Pancreas (tissue), 10 donors: ENCODE measurements at regions not wholly inside any gene's neighbourhood (a gene's known extent, or its start where the extent isn't known, plus 50 kb on each side); places are given as distances from the start of the nearest gene placed in this dataset.

Source experiments
- ATAC-seq, 4 donors: fragments of 200-7000 bp; cut with Tn5 transposase; one replicate each; pipeline versions ENCODE4 v1.8.0 to v1.9.1; 2020; ENCODE audit warnings: mild to moderate bottlenecking in 4 of 4, moderate library complexity in 4 of 4
- DNase-seq, 6 donors: peaks; one replicate each; pipeline ENCODE4 v3.0.0-alpha.2; 2020
- FAIRE-seq: peaks from 2 replicates; lab custom pipeline; 2012; peaks lifted over from hg19 to GRCh38; lab: Jason Lieb, UNC
- H3K27ac ChIP-seq, 4 donors: fragments of 200-600 bp; sonication (generic); 1 replicate in 3 of 4; 2 replicates in 1 of 4; pipeline versions ENCODE4 v1.5.0 to v1.8.0; 2020
- H3K27me3 ChIP-seq, 4 donors: fragments of 200-600 bp; one replicate each; pipeline ENCODE4 v1.8.0; 2021
- H3K36me3 ChIP-seq, 3 donors: fragments of 200-600 bp; sonication (generic) in 1 of 3; one replicate each; pipeline versions ENCODE4 v1.5.0 to v1.8.0; 2020 to 2021
- H3K4me1 ChIP-seq, 3 donors: fragments of 200-600 bp; one replicate each; pipeline ENCODE4 v1.8.0; 2021
- H3K4me3 ChIP-seq, 4 donors: fragments of 200-600 bp; sonication (generic) in 2 of 4; one replicate each; pipeline versions ENCODE4 v1.5.0 to v1.8.0; 2020 to 2021
- H3K9me3 ChIP-seq, 4 donors: fragments of 200-600 bp; one replicate each; pipeline ENCODE4 v1.8.0; 2021
- WGBS, 2 donors: extraction: QIAGEN DNeasy Blood & Tissue Kit; methylation state at CpG; one replicate each; pipeline ENCODE4 v1.1.7; 2013; 5-methylcytosine and 5-hydroxymethylcytosine counted together
- intact Hi-C, 3 donors: fragments of 100-400 bp; cut with DNase I; formaldehyde crosslinking; loops; one replicate each; pipeline versions ENCODE4 v1.11.1 to v1.14.2; 2022
- TF ChIP-seq, protein P1 (sequence below), 4 donors: fragments of 200-600 bp; sonication (generic) in 3 of 4; IDR thresholded peaks; one replicate each; pipeline versions ENCODE4 v1.5.0 to v1.8.0; 2021; ENCODE audit warnings: antibody characterized with exemption in 4 of 4
- donor health status: healthy with polysubstance abuse.
- donor health status: DM: no; HTN: no; CAD: no; lungs with moderate emphysema.
- donor health status: DM: no; HTN: no; CAD: no.
- donor health status: control.
- donor health status: control.
- donor health status: Bipolar disorder and iron deficiency.
- donor health status: DM: yes; HTN: yes; CAD: no.
- donor health status: DM: no; HTN: no; CAD: no.
- donor health status: DM: no; HTN: no; CAD: no.
- donor health status: DM: yes; HTN: yes; CAD: no.

DNA sequence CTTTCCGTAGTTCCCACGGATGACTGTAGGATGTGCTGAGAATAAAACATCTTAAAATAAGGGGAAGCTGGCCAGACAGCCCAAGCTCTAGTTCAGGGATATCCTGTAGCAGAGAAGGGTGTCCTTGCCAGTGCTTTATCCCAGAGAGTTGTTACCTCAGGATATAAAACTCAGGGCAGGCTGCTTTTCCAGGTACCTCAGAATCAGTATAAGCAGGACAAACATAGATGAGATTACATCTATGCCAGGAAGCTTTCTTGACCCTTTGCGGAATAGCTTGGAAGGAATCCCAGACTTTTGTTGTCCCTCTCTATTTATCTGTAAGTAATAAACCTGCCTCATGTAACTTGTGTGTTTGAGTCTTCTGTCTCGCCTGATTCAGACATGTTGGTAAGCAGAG is 565.7 kb downstream of the PRDM9 start:
- WGBS, 2 donors, result 15 to 20% methylated on average over 4 of the region's 4 CpGs
- FAIRE-seq, result no peak
- TF ChIP-seq, protein P1, sequence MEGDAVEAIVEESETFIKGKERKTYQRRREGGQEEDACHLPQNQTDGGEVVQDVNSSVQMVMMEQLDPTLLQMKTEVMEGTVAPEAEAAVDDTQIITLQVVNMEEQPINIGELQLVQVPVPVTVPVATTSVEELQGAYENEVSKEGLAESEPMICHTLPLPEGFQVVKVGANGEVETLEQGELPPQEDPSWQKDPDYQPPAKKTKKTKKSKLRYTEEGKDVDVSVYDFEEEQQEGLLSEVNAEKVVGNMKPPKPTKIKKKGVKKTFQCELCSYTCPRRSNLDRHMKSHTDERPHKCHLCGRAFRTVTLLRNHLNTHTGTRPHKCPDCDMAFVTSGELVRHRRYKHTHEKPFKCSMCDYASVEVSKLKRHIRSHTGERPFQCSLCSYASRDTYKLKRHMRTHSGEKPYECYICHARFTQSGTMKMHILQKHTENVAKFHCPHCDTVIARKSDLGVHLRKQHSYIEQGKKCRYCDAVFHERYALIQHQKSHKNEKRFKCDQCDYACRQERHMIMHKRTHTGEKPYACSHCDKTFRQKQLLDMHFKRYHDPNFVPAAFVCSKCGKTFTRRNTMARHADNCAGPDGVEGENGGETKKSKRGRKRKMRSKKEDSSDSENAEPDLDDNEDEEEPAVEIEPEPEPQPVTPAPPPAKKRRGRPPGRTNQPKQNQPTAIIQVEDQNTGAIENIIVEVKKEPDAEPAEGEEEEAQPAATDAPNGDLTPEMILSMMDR (IDR thresholded peaks at IDR 0.05), result no peak
- peak in 2 of 4 donors; percentile 25 to 44 for ATAC-seq
- no peaks in the 10 kb centered on the region for H3K27me3 ChIP-seq
- intact Hi-C loops, result no loop called here
- no peak overlapping the region for H3K4me3 ChIP-seq
- no peaks in the 10 kb centered on the region for H3K36me3 ChIP-seq
- no peak overlapping the region for H3K27ac ChIP-seq
- no peaks in the 10 kb centered on the region for H3K4me1 ChIP-seq
- no peaks in the 10 kb centered on the region for H3K9me3 ChIP-seq
- no peak for DNase-seq

DNA sequence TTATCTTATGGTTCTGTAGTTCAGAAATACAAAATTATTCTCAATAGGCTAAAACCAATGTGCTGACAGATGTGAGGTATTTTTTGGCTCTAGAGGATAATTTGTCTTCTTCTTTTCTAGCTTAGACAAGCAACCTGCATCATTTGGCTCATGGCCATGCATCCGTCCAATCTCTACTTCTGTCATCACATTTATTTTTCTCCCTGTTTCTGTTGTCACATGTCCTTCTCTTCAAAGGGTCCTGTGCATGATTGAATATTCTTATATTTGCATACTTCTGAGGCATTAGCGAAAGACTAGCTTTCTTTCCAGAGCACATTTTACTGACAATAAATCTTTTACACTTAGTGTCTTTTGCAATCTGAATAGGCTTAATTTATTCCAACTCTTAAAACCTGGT is 564.7 kb downstream of the CDH10 start:
- FAIRE-seq (no peak), ATAC-seq (no peak), DNase-seq (no peak)
- Histone ChIP-seq H3K4me1 (no peaks in the 10 kb centered on the region), H3K27ac (no peak overlapping the region), H3K9me3 (no peaks in the 10 kb centered on the region), H3K27me3 (no peaks in the 10 kb centered on the region), H3K4me3 (no peak overlapping the region), H3K36me3 (no peaks in the 10 kb centered on the region)
- 43 to 45% methylated on average over 2 of the region's 2 CpGs for WGBS, 2 donors
- intact Hi-C loops, result no loop called here
- TF ChIP-seq, protein P1 (IDR thresholded peaks at IDR 0.05), result no peak

DNA sequence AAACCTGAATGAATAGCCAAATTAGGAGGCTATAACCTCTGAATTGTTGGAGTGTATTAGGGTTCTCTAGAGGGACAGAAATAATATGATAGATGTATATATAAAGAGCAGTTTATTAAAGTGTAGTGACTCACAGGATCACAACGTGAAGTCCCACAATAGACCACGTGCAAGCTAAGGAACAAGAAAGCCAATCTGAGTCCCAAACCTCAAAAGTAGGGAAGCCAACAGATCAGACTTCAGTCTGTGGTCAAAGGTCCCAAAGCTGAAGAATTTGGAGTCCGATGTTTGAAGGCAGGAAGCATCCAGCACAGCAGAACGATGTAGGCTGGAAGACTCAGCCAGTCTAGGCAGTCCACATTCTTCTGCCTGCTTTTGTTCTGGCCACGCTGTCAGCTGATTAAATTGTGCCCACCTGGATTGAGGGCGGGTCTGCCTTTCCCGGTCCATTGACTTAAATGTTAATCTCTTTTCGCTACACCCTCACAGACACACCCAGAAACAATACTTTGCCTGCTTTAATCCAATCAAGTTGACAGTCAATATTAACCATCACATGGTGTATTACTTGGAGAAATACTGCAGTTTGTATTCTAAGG is 550.6 kb downstream of the CDH10 start:
- TF ChIP-seq, protein P1 (IDR thresholded peaks at IDR 0.05), result no peak
- Histone ChIP-seq H3K36me3 (no peaks in the 10 kb centered on the region), H3K27me3 (no peaks in the 10 kb centered on the region), H3K9me3 (no peaks in the 10 kb centered on the region), H3K4me3 (no peak overlapping the region), H3K27ac (no peak overlapping the region), H3K4me1 (no peaks in the 10 kb centered on the region)
- DNase-seq (no peak), ATAC-seq (no peak), FAIRE-seq (no peak)
- intact Hi-C loops, result no loop called here
- WGBS, 2 donors, result 66 to 71% methylated on average over 8 of the region's 8 CpGs

DNA sequence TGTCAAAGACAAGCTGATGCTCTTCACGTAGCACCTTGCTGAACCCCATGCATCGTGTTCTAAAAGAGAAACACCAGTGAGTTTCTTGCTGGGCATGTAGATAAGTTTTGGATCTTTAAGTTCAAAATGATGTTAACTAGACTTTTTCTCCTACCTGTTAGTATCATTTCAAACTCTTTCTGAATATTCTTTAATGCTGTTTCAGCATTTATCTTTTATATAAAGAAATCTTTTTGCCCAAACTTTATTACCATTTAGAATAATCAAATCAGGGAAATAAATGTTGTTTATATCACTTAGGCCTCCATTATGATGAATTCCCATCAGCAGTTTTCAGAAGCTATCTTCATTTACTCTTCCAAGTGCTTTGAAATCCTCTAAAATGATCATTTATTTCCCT is 542.8 kb downstream of the CDH10 start:
- intact Hi-C loops, result loop anchor here in 1 of 3 donors (10.0 kb wide), 1 partner anchor 277 kb away; no protein-coding TSS in a partner anchor
- Histone ChIP-seq H3K4me1 (no peaks in the 10 kb centered on the region), H3K27ac (no peak overlapping the region), H3K27me3 (no peaks in the 10 kb centered on the region), H3K9me3 (no peaks in the 10 kb centered on the region), H3K4me3 (no peak overlapping the region), H3K36me3 (no peaks in the 10 kb centered on the region)
- ATAC-seq, result no peak
- no peak for FAIRE-seq
- 69 to 84% methylated on average over 2 of the region's 2 CpGs for WGBS, 2 donors
- DNase-seq, result no peak
- TF ChIP-seq, protein P1 (IDR thresholded peaks at IDR 0.05), result no peak

DNA sequence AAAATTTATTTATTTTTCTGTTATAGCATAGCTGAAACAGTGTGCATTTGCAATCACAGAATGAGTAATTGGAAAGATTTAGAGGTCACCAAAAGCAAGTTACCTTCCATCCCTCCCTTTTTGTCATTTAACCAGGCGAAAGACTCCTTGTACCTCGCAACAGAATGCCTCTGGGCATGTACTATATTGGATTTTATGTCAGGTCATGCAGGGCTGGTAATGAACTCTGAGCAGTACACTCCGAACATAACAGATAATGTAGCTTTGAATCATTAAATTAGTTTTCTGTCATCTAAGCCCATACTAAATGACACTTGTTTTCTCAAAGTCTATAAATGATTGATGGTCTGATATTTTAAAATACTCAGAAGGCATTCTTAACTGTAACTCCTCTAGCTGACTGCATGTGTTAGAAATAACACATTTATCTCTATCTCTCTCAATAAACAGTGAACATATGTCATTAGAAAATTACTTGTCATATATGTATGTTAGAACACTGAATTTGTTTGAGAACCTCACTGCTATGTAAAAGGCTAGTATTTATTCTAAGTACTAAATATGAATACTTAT is 541.2 kb downstream of the CDH10 start:
- Histone ChIP-seq H3K27me3 (no peaks in the 10 kb centered on the region), H3K9me3 (no peaks in the 10 kb centered on the region), H3K27ac (no peak overlapping the region), H3K4me3 (no peak overlapping the region), H3K4me1 (no peaks in the 10 kb centered on the region), H3K36me3 (no peaks in the 10 kb centered on the region)
- TF ChIP-seq, protein P1 (IDR thresholded peaks at IDR 0.05), result no peak
- FAIRE-seq (no peak), ATAC-seq (no peak), DNase-seq (no peak)
- intact Hi-C loops, result loop anchor here in 1 of 3 donors (10.0 kb wide), 1 partner anchor 279 kb away; no protein-coding TSS in a partner anchor
- 77 to 90% methylated on average over 3 of the region's 3 CpGs for WGBS, 2 donors
